ENCODE measurements at regions not wholly inside any gene's neighbourhood (a gene's known extent, or its start where the extent isn't known, plus 50 kb on each side); places are given as distances from the start of the nearest gene placed in this dataset.

DNA sequence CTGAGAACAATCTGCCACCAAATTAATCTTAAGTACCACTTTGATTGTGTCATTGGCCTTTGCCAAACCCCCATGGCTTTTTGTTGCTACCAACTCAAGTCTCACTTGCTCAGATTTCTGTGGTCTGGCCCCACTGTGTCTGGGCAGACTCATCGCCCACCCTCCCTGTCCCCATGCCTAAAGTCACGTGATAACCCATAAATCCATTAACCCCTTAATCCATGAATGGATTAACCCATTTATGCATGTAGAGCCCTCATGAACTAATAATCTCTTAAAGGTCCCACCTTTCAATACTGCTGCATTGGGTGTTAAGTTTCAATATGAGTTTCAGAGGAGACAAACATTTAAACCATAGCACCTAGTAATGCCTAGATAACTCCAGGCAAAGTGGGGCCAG is 78.5 kb upstream of the BLTP1 start:
- H3K27ac ChIP-seq (ENCODE audit: insufficient read depth, low read length), result no peak overlapping the region
- H3K9me3 ChIP-seq (ENCODE audit: control insufficient read depth, insufficient read depth, low read depth, low read length), result no peaks in the 10 kb centered on the region
- DNase-seq (ENCODE audit: low read depth in 2 of 2), result no peak
- no peaks in the 10 kb centered on the region for H3K27me3 ChIP-seq (ENCODE audit: control insufficient read depth, insufficient read depth, low read length)
- H3K4me1 ChIP-seq (ENCODE audit: control insufficient read depth, extremely low read depth, insufficient read depth, low read length), result no peaks in the 10 kb centered on the region
- H3K36me3 ChIP-seq (ENCODE audit: control insufficient read depth, insufficient read depth, low read length), result no peaks in the 10 kb centered on the region
- no peak overlapping the region for H3K4me2 ChIP-seq (ENCODE audit: extremely low read depth, insufficient read depth, low read length)
- no peaks in the 10 kb centered on the region for H4K20me1 ChIP-seq (ENCODE audit: control insufficient read depth, extremely low read depth, insufficient read depth, low read length)
- no peaks in the 10 kb centered on the region for H3K79me2 ChIP-seq (ENCODE audit: control insufficient read depth, insufficient read depth, low read length)
- no peak overlapping the region for H3K4me3 ChIP-seq (replicated peaks in 1 of 4; ENCODE audit: control extremely low read depth in 1 of 4, insufficient read depth in 1 of 4, low read depth in 3 of 4, low read length in 4 of 4)
- TF ChIP-seq, protein P1, sequence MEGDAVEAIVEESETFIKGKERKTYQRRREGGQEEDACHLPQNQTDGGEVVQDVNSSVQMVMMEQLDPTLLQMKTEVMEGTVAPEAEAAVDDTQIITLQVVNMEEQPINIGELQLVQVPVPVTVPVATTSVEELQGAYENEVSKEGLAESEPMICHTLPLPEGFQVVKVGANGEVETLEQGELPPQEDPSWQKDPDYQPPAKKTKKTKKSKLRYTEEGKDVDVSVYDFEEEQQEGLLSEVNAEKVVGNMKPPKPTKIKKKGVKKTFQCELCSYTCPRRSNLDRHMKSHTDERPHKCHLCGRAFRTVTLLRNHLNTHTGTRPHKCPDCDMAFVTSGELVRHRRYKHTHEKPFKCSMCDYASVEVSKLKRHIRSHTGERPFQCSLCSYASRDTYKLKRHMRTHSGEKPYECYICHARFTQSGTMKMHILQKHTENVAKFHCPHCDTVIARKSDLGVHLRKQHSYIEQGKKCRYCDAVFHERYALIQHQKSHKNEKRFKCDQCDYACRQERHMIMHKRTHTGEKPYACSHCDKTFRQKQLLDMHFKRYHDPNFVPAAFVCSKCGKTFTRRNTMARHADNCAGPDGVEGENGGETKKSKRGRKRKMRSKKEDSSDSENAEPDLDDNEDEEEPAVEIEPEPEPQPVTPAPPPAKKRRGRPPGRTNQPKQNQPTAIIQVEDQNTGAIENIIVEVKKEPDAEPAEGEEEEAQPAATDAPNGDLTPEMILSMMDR (conservative IDR thresholded peaks at IDR 0.05 in 1 of 2, IDR thresholded peaks at IDR 0.05 in 1 of 2; ENCODE audit: low read depth in 1 of 2, low read length in 2 of 2), result no peak
- TF ChIP-seq EZH2 (IDR thresholded peaks at IDR 0.05; ENCODE audit: low read length, missing control alignments), result no peak
- no peak overlapping the region for H2AFZ ChIP-seq (ENCODE audit: low read length)
- H3K9ac ChIP-seq (ENCODE audit: insufficient read depth, low read length), result no peak overlapping the region

DNA sequence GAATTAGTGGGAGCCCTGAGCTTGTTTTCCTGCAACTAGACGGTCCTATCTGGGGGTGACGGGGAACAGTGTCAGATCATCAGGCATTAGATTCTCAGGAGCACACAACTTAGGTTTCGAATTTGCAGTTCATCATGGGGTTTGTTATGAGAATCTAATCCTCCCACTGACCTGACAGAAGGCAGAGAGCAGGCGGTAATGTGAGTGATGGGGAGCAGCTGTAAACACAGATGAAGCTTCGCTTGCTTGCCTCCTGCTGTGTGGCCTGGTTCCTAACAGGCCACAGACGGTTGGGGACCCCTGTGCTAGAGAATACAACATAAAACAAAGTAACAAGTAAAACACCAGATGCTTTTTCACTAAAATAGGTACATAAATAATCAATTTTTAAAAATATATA is 86.2 kb upstream of the BLTP1 start:
- H3K9ac ChIP-seq (ENCODE audit: insufficient read depth, low read length), result no peak overlapping the region
- DNase-seq (ENCODE audit: low read depth in 2 of 2), result no peak
- no peak overlapping the region for H2AFZ ChIP-seq (ENCODE audit: low read length)
- no peaks in the 10 kb centered on the region for H3K4me1 ChIP-seq (ENCODE audit: control insufficient read depth, extremely low read depth, insufficient read depth, low read length)
- no peak for TF ChIP-seq EZH2 (IDR thresholded peaks at IDR 0.05; ENCODE audit: low read length, missing control alignments)
- TF ChIP-seq, protein P1 (conservative IDR thresholded peaks at IDR 0.05 in 1 of 2, IDR thresholded peaks at IDR 0.05 in 1 of 2; ENCODE audit: low read depth in 1 of 2, low read length in 2 of 2), result no peak
- H4K20me1 ChIP-seq (ENCODE audit: control insufficient read depth, extremely low read depth, insufficient read depth, low read length), result no peaks in the 10 kb centered on the region
- no peak overlapping the region for H3K4me2 ChIP-seq (ENCODE audit: extremely low read depth, insufficient read depth, low read length)
- H3K27me3 ChIP-seq (ENCODE audit: control insufficient read depth, insufficient read depth, low read length), result no peaks in the 10 kb centered on the region
- H3K4me3 ChIP-seq (replicated peaks in 1 of 4; ENCODE audit: control extremely low read depth in 1 of 4, insufficient read depth in 1 of 4, low read depth in 3 of 4, low read length in 4 of 4), result no peak overlapping the region
- H3K9me3 ChIP-seq (ENCODE audit: control insufficient read depth, insufficient read depth, low read depth, low read length), result no peaks in the 10 kb centered on the region
- H3K79me2 ChIP-seq (ENCODE audit: control insufficient read depth, insufficient read depth, low read length), result no peaks in the 10 kb centered on the region
- H3K36me3 ChIP-seq (ENCODE audit: control insufficient read depth, insufficient read depth, low read length), result no peaks in the 10 kb centered on the region
- H3K27ac ChIP-seq (ENCODE audit: insufficient read depth, low read length), result no peak overlapping the region

DNA sequence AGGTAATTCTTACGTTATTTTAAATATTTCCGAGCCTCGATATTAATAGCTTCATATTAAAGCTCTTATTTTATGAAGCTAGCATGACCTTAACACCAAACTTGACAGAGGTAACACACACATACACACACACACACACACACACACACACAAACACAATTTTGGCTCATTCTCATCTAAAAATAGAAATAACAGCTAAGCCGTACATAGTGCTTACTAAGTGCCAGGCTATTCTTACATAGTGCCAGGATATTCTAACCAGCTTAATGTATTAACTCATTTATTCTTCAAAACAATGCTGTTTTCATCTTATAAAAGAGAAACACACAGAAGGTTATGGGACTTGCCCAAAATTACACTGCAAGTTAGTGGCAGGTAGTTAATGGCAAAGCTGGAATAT is 87.0 kb upstream of the BLTP1 start:
- Histone ChIP-seq H3K27ac (ENCODE audit: insufficient read depth, low read length) (no peak overlapping the region), H3K4me2 (ENCODE audit: extremely low read depth, insufficient read depth, low read length) (no peak overlapping the region), H3K4me3 (replicated peaks in 1 of 4; ENCODE audit: control extremely low read depth in 1 of 4, insufficient read depth in 1 of 4, low read depth in 3 of 4, low read length in 4 of 4) (no peak overlapping the region), H4K20me1 (ENCODE audit: control insufficient read depth, extremely low read depth, insufficient read depth, low read length) (no peaks in the 10 kb centered on the region), H2AFZ (ENCODE audit: low read length) (no peak overlapping the region), H3K36me3 (ENCODE audit: control insufficient read depth, insufficient read depth, low read length) (no peaks in the 10 kb centered on the region), H3K27me3 (ENCODE audit: control insufficient read depth, insufficient read depth, low read length) (no peaks in the 10 kb centered on the region), H3K9ac (ENCODE audit: insufficient read depth, low read length) (no peak overlapping the region), H3K9me3 (ENCODE audit: control insufficient read depth, insufficient read depth, low read depth, low read length) (no peaks in the 10 kb centered on the region), H3K4me1 (ENCODE audit: control insufficient read depth, extremely low read depth, insufficient read depth, low read length) (no peaks in the 10 kb centered on the region), H3K79me2 (ENCODE audit: control insufficient read depth, insufficient read depth, low read length) (no peaks in the 10 kb centered on the region)
- no peak for DNase-seq (ENCODE audit: low read depth in 2 of 2)
- no peak for TF ChIP-seq EZH2 (IDR thresholded peaks at IDR 0.05; ENCODE audit: low read length, missing control alignments)
- TF ChIP-seq, protein P1 (conservative IDR thresholded peaks at IDR 0.05 in 1 of 2, IDR thresholded peaks at IDR 0.05 in 1 of 2; ENCODE audit: low read depth in 1 of 2, low read length in 2 of 2), result no peak
